ENCODE measurements at regions not wholly inside any gene's neighbourhood (a gene's known extent, or its start where the extent isn't known, plus 50 kb on each side); places are given as distances from the start of the nearest gene placed in this dataset.

DNA sequence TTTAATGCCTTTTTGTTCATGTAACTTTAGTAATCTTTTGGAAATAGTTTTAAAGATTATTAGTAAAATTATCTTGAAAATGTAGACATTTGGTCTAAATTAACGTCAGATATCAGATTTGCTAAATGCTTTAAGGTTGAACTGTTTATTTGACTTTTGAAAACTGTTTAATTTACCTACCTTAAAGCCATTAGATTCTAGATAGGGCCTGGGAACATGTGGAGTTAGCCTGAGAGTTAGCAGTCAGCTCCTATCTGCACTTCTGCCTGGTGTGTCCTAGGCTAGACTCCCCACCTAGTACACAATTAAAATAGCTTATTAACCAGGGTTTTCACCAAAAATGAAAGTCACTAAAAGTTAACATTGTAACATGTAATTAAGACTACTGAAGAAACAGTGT lies 53.7 kb upstream of the CFAP20DC start:
- TF ChIP-seq, protein P1, sequence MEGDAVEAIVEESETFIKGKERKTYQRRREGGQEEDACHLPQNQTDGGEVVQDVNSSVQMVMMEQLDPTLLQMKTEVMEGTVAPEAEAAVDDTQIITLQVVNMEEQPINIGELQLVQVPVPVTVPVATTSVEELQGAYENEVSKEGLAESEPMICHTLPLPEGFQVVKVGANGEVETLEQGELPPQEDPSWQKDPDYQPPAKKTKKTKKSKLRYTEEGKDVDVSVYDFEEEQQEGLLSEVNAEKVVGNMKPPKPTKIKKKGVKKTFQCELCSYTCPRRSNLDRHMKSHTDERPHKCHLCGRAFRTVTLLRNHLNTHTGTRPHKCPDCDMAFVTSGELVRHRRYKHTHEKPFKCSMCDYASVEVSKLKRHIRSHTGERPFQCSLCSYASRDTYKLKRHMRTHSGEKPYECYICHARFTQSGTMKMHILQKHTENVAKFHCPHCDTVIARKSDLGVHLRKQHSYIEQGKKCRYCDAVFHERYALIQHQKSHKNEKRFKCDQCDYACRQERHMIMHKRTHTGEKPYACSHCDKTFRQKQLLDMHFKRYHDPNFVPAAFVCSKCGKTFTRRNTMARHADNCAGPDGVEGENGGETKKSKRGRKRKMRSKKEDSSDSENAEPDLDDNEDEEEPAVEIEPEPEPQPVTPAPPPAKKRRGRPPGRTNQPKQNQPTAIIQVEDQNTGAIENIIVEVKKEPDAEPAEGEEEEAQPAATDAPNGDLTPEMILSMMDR (IDR thresholded peaks at IDR 0.05): no peak
- no peak for TF ChIP-seq POLR2A (IDR thresholded peaks at IDR 0.05)
